ENCODE measurements at regions not wholly inside any gene's neighbourhood (a gene's known extent, or its start where the extent isn't known, plus 50 kb on each side); places are given as distances from the start of the nearest gene placed in this dataset.
A peak's percentile ranks its signal among the peaks of the same experiment; 100 is the strongest.

DNA sequence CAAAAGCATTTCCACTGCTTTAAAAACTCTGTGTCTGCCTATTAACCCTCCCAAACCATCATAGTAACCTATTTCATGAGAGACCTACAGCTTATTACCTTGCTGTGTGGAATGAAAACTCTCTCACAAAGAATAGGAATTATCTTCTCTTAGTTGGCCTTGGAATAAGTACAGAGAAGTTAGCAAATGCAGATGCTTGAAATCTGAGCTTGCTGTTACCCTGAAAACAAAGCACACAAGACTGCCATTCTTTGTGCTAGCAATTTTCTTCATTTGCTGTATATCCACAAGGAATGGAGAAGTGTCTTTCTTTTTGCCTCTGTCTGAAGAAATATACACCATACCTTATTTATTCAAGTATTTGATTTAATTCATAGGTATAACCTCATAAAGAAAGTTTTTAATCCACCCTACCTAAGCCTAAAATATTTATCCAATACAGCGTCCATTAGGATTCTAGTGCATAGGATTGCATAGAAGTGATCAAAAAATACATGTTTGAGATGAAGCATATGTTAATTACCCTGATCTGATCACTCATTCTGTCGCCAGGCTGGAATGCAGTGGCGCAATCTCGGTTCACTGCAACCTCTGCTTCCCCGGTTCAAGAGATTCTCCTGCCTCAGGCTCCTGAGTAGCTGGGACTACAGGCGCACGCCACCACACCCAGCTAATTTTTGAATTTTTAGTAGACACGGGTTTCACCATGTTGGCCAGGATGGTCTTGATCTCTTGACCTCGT, 451.1 kb downstream of the LTN1 start:
- DNase-seq (ENCODE audit: low read depth in 1 of 2, low spot score in 1 of 2) = no peak

DNA sequence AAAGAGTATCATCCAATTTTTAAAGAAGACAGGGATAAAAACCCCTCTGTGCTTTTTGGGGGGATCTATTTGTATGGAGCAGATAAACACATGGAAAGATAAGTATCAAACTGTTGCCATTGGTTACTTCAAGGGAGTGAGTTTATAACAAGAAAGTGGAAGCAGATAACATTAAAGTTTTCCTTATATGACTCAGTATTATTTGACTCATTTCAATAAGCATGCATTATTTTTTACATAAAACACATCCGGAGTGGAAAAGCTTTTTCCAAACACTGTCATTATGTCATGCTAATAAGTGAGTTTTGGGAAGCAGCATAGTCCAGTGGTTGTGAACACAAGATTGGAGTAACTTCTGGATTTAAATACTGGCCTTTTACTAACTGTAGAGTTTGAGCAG, 452.2 kb downstream of the LTN1 start:
- no peak for DNase-seq (ENCODE audit: low read depth in 1 of 2, low spot score in 1 of 2)

DNA sequence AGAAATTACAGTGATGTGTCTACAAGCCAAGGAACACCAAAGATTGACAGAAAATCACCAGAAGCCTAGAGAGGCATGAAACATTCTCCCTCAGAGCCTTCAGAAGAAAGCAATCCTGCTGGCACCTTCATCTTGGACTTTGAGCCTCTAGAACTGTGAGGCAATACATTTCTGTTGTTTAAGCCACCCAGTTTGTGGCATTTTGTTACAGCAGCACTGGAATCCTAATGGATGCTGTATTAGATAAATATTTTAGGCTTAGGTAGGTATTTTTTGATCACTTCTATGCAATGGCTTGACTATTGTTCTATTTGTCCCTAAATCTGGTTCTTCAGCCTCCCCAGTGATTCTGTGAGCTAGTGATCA, 453.1 kb downstream of the LTN1 start:
- DNase-seq (ENCODE audit: low read depth in 1 of 2, low spot score in 1 of 2) = no peak

DNA sequence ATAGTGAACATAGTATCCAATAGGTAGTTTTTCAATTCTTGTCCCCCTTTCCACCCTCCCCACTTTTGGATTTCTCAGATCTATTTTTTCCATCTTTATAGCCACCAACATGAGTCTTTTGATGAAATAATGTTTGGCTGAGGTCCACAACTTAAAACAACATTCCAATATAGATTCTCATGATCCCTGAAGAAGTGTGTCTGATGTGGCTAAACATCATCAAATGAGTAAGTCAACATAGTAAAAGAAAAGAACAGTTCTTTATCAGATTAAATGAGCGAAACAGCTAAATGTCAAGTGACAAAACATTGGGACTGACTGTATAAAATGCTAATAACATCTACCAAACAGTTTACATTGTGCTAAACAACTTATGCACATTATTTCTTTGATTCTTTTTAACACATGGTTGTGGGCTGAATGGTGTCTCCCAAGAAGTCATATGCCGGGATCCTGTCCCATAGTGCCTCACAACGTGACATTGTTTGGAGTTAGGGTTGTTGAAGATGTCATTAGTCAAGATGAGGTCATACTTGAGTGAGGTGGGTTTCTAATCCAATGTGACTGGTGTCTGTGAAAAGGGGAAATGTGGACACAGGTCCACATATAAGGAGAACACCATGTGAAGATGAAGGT, 453.6 kb downstream of the LTN1 start:
- DNase-seq (ENCODE audit: low read depth in 1 of 2, low spot score in 1 of 2) = no peak

DNA sequence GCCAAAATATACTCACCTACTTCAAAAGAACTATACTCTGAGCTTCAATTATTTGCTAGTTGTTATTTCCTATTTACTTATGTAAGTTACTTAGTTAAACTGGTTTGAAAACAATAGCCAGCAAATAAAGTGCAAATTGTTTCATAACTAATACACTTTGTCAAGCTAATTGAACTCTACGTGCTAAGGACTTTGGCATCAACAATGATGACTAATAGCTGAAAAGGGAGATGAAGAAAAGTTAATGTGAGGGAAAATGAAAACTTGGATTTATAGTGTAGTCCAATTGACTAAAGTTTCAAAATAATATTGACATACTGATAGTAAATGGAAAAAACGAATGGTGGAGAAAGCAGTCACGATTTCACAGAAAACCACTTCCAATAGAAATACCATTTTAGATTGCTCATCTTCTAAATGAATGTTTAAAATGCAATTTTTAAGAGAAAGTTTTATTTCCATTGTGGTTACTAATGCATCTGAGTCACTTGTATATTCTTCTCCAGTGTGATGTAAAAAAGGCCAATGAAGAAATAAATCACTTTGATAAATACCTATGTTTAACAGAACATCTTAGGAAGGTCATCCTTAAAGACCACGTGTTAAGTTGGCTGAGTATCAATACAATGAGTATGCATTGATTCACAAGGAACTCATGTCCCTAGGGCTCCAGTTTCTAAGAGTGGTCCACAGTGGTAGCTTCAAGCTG, 455.2 kb downstream of the LTN1 start:
- no peak for DNase-seq (ENCODE audit: low read depth in 1 of 2, low spot score in 1 of 2)

DNA sequence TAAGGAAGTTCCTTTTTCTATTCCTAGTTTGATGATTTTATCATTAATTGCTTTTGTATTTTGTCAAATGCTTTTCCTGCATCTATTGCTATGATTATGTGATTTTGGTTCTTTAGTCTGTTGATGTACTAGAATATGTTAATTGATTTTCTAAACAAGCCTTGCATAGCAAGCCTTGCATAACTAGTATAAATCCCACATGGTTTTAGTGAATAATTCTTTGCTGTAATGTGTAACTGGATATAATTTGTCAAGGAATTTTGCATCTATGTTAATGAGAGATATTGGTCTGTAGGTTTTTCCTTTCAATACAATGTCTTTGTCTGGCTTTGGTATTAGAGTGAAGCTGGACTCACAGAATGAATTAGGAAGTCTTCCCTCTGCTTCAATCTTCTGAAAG, 460.2 kb downstream of the LTN1 start:
- DNase-seq (ENCODE audit: low read depth in 1 of 2, low spot score in 1 of 2) = no peak

DNA sequence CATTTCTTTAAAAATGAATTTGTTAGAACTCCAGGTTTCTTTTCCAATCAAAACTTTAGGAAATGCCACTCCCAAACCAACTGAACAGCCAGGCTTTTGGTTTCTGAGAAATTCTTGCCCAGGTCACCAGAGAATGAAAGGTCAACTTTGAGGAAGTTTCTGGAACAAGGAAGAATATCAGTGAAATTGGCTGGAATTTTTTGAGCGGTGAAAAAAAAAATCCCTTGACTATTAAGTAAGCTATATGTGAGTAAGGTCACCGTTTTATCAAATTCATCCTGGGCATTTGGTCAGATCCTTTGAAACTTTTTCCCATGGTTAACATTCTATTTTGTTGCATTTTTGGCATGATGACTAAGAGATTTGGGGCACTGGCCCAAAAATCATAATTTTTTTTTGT, 469.3 kb downstream of the LTN1 start:
- DNase-seq (ENCODE audit: low read depth in 1 of 2, low spot score in 1 of 2) = no peak

DNA sequence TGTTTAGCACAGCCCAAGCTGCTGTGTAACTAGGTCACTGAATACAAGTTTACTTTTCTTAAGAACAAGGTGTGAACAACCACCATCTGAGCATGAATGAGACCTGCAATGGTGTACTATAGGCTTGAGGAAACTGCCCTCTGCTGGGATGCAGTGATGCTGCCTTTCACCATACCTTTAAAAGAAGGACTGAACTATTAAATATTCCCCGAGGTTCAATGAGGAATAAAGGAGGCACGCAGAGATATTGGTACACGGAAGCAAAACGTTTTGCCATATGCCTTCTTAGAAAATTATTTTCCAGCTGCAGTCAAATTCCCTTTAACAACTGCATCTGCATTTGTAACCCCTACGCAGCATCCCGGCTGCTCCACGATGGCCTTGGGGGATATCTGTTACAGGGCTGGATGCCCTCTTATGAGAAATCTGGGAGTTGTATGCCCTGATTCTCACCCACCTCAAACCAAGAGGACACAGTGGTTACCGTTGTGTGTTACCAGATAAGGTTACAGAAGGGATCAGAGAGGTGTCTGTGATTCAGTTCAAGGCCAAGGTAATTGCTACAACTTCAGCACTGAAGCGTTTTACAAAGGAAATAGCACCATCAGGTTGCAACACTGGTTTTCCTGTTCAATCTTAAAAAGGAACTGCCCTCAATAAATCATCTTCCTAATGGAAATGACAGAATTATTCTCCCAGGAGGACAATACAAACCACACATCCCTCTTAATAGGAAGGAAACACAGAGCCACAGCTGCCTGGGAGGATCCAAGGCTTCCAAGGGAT, 470.5 kb downstream of the LTN1 start:
- no peak for DNase-seq (ENCODE audit: low read depth in 1 of 2, low spot score in 1 of 2)

DNA sequence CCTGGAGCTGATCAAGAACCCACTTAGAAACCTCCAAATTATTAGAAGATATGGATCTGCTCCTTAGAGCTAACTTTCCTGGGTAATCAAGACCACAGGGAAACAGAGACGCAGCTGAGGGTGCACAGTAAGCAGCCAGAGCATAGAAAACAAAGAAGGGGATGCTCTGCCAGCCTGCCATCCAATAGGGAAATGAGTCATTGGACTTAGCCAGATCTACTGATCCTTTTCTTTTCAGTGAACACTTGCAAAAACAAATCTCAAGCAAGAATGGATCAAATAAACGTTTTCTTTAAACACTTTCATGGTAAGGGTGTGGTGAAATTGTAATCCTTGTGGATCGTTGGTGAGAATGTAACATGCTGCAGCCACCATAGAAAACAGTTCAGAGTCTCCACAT, 474.0 kb downstream of the LTN1 start:
- no peak for DNase-seq (ENCODE audit: low read depth in 1 of 2, low spot score in 1 of 2)

DNA sequence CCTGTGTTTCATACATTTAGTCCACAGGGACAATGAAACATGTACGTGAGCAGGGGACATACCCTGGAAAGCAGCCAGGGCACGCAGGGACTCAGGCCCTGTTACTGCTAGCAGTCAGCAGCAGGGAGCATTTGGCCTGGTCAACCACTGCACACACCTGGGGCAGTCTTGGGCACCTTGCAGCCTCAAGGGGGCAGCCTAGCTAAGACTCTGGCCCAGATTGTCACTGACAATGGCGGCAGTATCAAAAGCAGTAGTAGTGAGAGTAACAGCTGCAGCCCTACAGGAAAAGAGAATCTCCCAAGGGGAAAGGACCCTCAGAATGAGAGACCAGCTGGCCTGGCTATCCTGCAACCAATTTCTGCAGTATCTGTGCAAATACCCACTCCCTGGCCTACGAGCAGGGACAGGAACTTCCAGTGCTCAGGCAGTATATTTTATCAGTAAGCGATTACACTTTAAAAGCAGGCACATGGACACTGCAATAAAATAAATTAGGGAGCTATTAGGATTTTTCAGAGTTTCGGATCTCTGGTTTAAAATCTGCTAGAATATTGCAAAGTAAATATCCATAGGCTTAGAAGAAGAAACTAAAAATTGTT, 475.6 kb downstream of the LTN1 start:
- peak; percentile 6 to 19 for DNase-seq (ENCODE audit: low read depth in 1 of 2, low spot score in 1 of 2)

DNA sequence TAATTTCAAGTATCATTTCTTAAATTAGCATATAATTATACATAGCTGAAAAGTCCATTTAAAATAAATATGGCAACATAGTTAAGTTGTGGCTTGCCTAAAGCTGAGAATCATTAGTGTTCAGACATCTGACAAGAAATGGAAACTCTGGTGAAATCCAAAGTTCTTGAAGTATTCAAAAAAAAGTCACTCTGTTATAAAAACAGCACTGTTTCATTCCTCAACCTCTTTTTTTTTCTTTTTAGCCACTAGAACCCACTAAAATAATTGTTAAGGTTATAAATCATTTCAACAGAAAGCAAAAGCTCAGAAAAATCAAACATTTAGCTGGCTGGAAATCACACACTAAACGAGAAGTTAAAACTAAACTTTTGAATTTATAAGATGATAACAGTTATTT, 476.7 kb downstream of the LTN1 start:
- no peak for DNase-seq (ENCODE audit: low read depth in 1 of 2, low spot score in 1 of 2)

DNA sequence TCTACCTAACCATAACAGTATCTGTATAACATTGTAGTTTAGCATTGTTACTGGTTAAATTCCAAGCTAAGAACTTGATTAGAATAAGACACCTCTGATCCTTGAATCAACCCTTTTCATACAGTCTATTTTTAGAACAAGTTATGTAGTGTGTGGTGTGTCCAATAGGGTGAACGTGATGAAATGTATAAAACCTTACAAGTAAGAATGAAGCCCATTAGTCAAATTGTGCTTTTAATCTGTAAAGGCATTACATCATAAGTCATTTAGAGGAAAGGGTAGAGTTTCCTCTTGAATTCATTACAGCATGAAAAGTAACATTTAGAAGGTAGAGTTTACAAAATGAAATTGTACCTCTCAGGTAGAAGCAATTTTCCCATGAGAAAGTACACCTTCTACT, 479.2 kb downstream of the LTN1 start:
- no peak for DNase-seq (ENCODE audit: low read depth in 1 of 2, low spot score in 1 of 2)

DNA sequence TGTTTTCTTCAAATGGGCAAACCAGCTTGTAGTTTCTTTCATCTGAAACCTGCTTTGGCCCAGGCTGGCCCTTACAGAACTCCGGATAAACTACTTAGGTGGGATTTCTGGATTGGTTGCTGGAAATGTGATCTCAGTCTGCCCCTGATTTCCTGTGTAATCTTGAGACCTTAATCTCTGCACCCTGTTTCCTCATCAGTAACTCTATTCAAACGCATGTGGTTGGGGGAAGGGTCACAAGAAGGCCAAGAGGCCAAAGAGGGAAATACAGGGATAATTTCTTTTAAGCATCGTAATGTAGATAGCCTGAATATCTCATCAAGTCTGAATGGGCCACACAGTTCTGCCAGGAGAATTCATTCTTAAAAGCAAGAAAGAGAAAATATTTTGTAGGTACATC, 483.6 kb downstream of the LTN1 start:
- no peak for DNase-seq (ENCODE audit: low read depth in 1 of 2, low spot score in 1 of 2)

DNA sequence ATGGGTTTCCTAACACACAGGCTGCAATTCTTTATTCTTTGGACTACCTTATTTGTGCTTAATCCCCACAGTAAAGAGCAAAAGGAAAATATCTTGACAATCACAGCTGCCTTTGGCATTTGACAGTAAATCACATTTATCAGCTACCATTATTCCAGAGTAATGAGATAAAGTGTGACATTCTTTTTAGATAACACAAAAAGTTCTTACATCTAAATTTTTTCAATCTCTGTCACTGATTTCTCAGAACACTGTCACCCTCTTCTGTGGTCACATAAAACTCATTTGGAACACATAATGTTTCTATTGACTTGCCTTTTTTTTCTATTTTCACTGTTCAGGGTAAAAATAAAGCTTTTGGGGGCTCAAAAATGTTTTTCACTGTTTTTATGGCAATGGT, 484.6 kb downstream of the LTN1 start:
- no peak for DNase-seq (ENCODE audit: low read depth in 1 of 2, low spot score in 1 of 2)

DNA sequence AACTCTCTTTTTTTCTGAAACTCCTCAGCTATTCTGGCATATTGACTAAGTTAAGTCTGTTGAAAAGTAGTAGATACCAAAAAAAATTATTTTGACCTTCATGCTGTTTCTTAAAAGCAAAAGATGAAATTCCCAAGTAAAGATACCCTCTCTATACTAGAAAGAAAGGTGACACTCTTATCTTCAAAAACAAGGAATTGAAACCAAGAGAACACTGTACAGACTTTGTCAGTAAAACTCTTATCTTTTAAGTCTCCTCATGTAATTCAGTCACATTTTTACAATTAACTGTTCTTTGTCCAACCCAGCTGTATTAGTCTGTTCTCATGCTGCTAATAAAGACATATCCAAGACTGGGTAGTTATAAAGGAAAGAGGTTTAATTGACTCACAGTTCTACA, 496.2 kb downstream of the LTN1 start:
- no peak for DNase-seq (ENCODE audit: low read depth in 1 of 2, low spot score in 1 of 2)

DNA sequence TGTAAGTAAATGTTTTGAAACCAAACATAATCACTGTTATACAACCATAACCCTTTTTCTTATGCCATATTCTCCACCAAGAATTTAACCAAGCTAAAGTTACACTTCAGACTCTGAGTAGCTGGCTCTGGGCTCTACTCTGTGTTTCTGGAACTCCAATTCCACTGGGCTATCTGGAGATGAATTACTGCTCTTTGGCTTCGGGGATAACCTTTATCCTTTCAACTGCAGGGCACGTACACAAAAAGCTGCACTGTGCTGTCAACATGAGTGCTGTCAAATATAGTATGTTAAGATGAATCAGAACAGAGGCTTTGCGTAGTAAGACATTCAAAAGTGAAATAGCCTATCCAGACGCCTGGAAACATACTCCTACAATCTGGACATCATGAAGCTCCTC, 500.6 kb downstream of the LTN1 start:
- DNase-seq (ENCODE audit: low read depth in 1 of 2, low spot score in 1 of 2) = no peak

DNA sequence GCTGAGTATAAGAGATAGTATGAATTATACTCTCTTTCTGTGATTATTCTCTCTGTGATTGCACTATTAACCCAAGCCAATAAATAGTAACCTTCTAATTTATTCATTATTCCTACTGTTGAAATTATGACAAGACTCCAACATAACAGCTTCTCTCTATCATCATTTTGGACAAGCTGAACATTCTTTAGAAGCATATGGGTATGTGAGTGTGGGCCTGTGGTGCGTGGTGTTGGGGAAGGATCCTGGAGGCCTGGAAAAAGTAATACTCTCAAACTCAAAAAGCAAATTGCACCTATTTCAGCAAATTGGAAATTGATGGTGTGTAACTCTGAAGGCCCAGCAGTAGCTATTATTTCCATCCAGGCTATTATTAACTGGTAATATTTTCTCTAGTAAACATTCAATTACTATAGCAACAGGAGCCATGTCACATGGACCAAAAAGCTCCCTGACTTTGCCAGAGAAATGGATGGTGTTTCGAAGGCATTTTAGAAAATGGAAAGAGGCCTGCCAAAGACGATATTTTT, 502.8 kb downstream of the LTN1 start:
- DNase-seq (ENCODE audit: low read depth in 1 of 2, low spot score in 1 of 2) = no peak

DNA sequence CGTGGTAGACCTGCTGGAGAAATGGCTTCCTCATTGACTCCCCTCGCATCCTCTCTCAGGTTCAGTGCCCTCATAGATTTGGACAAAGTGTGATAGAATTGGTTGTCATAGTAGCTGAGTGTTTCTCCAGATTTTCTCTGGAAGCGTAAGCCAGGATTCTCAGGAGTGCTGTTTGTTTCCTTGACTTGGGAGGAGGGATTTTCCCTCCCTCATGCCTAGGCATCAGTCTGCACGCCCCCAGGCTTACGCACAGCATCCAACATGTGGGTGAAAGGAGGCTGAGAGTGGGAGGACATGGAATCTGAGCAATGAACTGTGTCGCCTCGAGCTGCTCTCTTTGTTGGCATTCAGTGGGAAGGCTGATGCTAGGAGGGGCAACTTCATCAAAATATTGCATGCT, 503.5 kb downstream of the LTN1 start:
- no peak for DNase-seq (ENCODE audit: low read depth in 1 of 2, low spot score in 1 of 2)

DNA sequence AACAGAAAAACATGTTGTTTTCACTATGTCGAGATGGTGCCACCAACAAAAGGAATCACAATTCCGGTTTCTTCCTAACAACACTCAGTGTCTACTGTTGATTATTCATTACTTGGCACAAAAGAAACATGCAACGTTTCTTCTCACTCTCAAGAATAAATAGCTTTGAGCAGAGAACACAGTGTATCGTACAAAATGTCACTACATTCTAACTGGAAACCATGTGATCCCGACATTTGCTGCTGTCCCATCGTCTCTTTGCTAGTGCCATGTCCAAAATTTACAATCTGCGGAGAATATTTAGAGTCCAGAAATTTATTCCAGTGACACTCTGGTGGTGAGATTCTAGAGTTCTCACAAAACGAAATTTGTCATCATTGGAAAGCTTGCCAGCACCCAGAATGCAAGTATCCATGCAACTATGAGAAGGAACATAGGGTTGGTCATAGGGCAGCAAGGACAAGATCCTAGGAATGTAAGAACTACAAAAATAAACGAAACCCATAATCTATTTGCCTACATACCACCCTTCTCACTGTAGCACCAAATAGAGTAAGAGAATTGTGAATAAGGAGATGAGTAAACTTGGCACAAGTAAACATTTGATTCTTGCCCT, 505.1 kb downstream of the LTN1 start:
- DNase-seq (ENCODE audit: low read depth in 1 of 2, low spot score in 1 of 2) = no peak

DNA sequence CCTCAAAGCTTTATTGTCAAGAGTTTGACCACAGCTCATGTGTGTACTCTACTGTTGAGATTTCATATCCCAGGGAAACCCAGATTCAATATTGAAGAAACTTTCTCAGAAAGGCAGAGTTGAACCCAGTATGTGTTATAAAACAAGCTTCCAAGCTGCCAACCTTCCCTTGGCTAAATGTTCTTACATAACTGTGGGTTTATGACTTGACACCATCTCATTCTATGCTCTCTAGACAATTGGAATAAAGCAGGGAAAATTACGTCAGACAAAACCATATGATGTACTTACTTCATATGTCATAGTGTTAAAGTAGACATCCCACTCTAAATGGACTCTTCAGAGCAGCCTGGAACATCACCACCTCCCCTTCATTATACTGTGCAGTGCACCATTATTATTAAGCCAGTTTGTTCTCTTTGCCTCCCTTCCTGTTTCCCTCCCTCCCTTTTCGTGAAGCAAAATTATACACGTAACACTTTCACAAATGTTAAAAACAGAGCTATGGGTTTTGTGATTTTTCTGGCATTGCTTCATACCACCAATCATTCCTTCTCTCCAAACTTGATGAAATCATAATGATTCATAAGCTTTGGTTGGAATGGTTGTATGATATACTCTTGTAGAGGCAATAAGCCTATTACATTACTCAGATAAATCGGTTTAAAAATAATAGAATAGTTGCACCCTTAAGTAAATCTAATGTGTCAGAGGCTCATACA, 507.2 kb downstream of the LTN1 start:
- DNase-seq (ENCODE audit: low read depth in 1 of 2, low spot score in 1 of 2) = no peak
